NOMO-1 (cell line): ENCODE measurements at regions not wholly inside any gene's neighbourhood (a gene's known extent, or its start where the extent isn't known, plus 50 kb on each side); places are given as distances from the start of the nearest gene placed in this dataset.
A peak's percentile ranks its signal among the peaks of the same experiment; 100 is the strongest.

ENCODE experiments used
- DNase-seq, 2 experiments: peaks; one replicate each; lab custom pipeline; 2025; ENCODE audit not compliant: unreplicated experiment in 2 of 2; lab: John Stamatoyannopoulos, UW

- DNase-seq, result no peak
These were observed 109.6 kb upstream of the IRX6 start for GRCh38 chr16:55214412-55214811.

GRCh38 chr16:55214974-55215494 is 109.0 kb upstream of the IRX6 start:
- no peak for DNase-seq

GRCh38 chr16:55217392-55217791 is 106.6 kb upstream of the IRX6 start:
- DNase-seq, result no peak

DNA sequence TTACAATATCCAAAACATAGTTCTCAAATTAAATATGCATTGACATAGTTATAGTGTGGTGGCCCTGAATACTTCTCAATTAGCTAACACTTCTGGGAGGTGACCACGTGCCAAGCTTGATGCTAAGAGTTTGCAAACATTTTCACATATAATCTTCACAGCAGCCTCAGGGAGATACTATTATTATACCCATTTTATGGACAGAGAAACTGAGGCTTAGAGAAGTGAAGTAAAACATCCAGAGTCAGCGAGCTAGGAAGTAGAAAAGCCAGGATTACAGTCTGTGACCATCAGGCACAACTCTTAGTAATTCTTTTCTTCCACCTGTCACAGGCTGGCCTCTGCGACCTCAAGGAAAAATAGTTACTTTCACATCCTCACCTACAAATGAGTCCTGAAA is 102.2 kb upstream of the IRX6 start:
- no peak for DNase-seq

- no peak for DNase-seq
These were observed 101.5 kb upstream of the IRX6 start for GRCh38 chr16:55222486-55222885.

DNA sequence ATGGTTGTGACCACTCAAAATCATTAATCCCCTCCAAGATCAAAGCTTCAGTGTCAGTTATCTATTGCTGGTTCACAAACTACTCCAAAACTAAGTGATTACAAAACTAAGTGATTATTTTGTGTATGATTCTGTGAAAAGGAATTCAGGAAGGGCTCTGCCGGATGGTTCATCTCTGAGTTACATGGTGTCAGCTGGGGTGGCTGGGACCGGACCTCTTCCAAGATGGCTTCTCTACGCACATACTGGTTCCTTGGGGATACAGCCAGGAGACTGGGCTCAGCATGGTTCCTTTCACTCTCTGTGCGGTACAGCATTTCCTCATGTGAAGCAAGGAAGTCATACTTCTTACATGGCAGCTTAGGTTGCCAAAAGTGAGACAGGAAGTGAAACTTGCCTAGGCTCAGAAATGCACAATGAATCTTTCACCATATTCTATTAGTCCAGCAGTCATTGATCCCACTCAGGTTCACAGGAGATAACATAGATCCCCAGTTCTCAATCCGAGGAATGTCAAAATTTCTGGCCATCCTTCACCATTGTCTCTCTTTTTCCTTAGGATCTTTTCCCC is 97.9 kb upstream of the IRX6 start:
- DNase-seq, result peak; percentile 73 to 93

DNA sequence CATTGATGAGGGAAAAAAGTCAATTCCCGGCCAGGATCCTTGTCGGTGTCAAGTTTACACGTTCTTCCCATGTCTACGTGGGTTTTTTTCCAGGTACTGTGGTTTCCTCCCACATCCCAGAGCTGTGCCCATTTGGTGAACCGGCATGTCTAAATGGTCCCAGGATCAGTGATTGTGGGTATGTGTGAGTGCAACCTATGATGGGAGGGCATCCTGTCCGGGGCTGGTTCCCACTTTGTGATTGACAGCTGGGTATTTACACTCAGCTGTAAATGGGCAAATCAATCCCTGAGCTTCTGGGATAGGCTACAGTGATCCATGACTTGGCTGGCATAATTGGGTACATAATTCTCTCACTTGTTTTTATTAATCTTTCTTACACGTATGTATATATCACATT is 91.2 kb upstream of the IRX6 start:
- no peak for DNase-seq

- no peak for DNase-seq
These were observed 90.5 kb upstream of the IRX6 start for GRCh38 chr16:55233464-55233863.

- DNase-seq, result no peak
These were observed 87.3 kb upstream of the IRX6 start for GRCh38 chr16:55236655-55237054.

- no peak for DNase-seq
These were observed 84.3 kb upstream of the IRX6 start for GRCh38 chr16:55239723-55240122.

GRCh38 chr16:55240888-55241287 is 83.1 kb upstream of the IRX6 start:
- no peak for DNase-seq

GRCh38 chr16:55242667-55243066 is 81.3 kb upstream of the IRX6 start:
- DNase-seq, result no peak

GRCh38 chr16:55248058-55248457 is 75.9 kb upstream of the IRX6 start:
- no peak for DNase-seq

DNA sequence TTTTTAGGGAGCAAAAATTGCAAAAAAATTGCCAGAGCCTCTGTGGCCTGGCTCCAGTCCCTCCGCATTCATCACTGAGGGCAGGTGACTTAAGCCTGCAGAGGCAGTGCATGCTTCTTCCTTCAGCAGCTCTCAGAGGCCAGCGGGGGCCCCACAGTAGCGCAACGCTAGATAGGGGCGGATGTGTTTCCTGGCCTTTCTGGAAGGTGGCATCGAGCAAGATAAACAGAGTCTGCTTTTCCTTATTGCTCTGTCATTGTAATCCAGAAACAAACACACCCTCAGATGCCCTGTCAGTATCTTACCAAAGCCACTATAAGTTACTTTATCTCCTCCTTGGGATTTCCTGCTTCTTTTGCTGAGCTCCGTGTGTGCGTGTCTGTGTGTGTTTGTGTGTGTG is 75.5 kb upstream of the IRX6 start:
- DNase-seq, result no peak

GRCh38 chr16:55249361-55249760 is 74.6 kb upstream of the IRX6 start:
- DNase-seq, result no peak

- no peak for DNase-seq
These were observed 74.1 kb upstream of the IRX6 start for GRCh38 chr16:55249936-55250335.

DNA sequence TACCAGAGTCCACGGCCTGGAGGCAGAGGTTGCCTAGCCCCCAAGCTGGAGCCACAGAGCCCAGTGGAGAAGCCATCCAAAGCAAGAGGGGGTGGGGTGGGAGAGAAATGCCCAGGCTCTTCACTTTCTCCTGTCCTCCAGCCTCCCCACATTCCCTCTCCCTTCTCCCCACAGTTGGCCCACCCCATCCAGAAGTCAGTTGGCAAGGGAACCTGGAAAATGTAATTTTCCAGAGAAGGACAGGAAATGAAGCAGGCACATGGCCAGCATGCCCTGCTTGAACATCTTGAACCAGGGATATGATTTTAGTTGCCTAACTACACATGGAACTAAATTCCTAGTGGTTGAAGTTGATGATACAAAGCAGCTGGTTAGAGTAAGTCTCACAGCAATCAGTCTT is 73.3 kb upstream of the IRX6 start:
- DNase-seq, result no peak

DNA sequence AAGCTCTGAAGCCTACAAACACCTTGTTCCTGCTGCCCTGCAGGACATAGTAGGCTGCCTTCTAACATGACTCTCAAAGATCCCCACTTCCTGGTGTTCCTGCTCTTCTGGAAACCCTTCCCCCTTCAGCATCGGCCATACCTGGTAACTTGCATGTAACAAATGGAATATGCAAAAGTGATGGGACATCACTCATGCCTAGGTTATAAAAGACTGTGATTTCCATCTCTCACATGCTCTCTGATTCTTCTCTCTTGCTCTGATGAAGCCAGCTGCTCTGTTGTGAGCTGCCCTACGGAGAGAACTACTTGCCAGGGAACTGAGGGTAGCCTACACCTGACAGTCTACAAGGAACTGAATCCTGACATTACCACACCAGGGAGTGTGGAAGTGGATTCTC is 72.9 kb upstream of the IRX6 start:
- DNase-seq, result no peak

DNA sequence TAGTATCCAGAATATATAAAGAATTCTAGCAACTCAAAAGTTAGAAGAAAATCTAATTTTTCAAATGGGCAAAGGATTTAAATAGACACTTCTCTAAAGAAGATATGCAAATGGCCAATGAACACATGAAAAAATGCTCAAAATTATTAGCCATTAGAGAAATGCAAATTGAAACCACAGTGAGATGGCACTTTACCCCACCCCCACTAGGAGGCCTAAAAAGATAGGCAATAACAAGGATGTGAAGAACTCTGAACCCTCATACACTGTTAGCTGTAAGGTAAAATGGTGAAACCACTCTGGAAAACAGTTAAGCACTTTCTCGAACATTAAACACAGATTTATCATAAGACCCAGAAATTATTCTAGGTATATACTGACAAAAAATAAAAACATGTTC is 71.4 kb upstream of the IRX6 start:
- no peak for DNase-seq

- DNase-seq, result no peak
These were observed 70.0 kb upstream of the IRX6 start for GRCh38 chr16:55253987-55254386.

DNA sequence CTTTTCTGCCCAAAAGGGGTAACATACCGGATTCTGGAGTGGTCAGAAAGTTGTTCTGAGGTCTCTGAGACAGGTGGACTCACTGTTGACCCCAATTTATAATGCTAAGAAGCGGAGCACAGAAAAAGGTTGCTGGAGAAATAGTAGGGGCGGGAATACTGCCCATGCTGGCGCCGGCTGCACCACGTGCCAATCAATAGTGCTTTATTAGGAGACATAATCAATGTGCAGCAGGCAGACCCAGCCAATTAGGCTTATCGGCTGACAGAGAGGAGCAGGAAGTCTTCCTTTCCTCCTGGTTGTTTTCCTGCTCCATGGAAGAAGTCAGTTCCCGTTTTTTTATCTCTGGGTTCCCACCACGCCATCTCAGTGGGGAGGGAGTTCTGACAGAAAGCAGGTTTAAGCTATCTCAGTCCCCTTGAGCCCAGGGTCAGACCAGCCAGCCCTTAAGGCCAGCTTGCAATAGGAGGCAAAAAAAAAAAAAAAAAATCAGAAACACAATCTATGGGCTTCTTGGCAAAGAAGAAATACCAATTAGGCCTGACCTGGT is 68.2 kb upstream of the IRX6 start:
- no peak for DNase-seq

- DNase-seq, result no peak
These were observed 67.5 kb upstream of the IRX6 start for GRCh38 chr16:55256412-55257016.
